PC-9 (cell line): ENCODE measurements at regions not wholly inside any gene's neighbourhood (a gene's known extent, or its start where the extent isn't known, plus 50 kb on each side); places are given as distances from the start of the nearest gene placed in this dataset.

ENCODE experiments used
- EZH2 ChIP-seq: fragments of 200-600 bp; sonication (generic); IDR thresholded peaks from 2 replicates; pipeline ENCODE4 v1.8.0; 2017; ENCODE audit warnings: antibody characterized with exemption, low read depth
- TF ChIP-seq, protein P1 (sequence below): fragments of 200-600 bp; sonication (generic); conservative IDR thresholded peaks from 2 replicates; pipeline ENCODE4 v1.6.1; 2017; ENCODE audit warnings: mixed run types, antibody characterized with exemption, mild to moderate bottlenecking, moderate library complexity

DNA sequence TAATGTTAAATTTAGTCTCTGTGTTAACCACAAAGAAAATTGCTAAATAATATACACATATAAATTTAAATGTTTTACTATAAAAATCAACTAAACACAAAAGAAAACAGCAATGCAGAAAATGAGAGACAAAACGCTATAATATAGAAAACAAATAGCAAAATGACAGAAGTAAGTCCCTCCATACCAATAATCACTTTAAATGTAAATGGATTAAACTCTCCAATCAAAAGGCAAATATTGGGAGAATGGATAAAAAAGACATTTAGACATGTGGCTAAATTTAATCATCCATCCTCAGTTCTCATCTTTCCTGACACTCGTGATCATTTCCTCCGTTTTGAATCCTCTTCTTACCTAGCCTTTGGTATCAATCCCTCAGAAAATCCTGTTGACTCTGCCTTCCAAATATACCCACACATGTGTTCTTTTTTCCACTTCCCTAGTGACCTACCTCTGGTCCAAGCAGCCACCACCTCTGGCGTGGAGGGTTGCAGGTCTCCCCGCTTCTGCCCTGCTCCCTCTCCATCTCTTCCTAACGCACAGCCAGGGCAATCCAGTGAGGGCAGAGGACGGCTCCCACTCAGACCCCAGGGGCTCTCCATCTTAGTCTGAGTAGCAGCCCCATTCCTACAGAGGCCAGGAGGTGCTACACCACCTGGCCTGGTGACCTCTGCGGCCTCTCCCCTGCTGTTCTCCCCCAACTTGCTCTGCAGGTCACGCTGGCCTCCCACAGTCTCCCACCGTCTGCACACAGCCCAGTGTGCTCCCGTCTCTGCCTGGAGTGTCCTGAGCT lies 149.2 kb downstream of the RNASET2 start:
- no peak for TF ChIP-seq EZH2
- TF ChIP-seq, protein P1, sequence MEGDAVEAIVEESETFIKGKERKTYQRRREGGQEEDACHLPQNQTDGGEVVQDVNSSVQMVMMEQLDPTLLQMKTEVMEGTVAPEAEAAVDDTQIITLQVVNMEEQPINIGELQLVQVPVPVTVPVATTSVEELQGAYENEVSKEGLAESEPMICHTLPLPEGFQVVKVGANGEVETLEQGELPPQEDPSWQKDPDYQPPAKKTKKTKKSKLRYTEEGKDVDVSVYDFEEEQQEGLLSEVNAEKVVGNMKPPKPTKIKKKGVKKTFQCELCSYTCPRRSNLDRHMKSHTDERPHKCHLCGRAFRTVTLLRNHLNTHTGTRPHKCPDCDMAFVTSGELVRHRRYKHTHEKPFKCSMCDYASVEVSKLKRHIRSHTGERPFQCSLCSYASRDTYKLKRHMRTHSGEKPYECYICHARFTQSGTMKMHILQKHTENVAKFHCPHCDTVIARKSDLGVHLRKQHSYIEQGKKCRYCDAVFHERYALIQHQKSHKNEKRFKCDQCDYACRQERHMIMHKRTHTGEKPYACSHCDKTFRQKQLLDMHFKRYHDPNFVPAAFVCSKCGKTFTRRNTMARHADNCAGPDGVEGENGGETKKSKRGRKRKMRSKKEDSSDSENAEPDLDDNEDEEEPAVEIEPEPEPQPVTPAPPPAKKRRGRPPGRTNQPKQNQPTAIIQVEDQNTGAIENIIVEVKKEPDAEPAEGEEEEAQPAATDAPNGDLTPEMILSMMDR, result no peak
